Inflammatory macrophage treated with lipopolysaccharide for 1 hour (primary cell): ENCODE measurements at regions not wholly inside any gene's neighbourhood (a gene's known extent, or its start where the extent isn't known, plus 50 kb on each side); places are given as distances from the start of the nearest gene placed in this dataset.
A peak's percentile ranks its signal among the peaks of the same experiment; 100 is the strongest.
"Not testable (repeated sequence)": the region's sequence is repeated elsewhere in the genome, so short reads cannot be mapped to it uniquely, and the experiment has no call there.

Experiments used
- DNase-seq, 2 donors: peaks; one replicate each; pipeline ENCODE4 v3.0.0-alpha.2; 2020 to 2022

DNA sequence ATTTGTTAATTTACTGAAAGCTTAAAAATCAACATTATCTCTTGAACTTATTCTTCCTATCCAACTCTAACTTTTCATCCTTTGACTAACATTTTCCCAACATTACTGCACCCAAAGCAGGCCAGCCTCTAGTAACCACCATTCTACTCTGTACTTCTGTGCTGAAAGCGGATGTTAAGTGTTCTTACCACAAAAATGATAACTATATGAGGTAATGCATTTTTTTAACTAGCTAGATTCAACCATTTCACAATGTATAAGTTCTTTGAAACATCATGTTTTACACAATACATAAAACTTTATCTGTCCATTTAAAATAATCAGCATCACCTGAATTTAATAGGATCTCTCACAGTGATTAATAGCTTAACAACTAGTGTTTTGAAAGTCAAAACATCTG, 468.5 kb upstream of the MGAT4C start:
- no peak for DNase-seq

DNA sequence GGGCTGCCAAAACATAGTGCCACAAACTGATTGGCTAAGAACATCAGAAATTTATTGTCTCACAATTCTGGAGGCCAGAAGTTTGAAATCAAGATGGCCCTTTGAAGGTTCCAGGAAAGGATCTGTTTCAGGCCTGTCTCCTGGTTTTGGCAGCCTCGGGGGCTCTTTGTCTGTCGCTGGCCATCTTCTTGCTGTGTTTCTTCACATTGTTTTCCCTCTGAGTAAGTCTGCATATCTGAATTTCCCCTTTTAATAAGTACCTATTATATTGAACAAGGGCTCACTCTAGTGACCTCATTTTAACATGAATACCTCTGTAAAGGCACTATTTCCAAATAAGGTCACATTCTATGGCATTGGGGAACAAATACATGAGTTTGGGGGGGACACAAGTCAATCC, 467.1 kb upstream of the MGAT4C start:
- DNase-seq: no peak

DNA sequence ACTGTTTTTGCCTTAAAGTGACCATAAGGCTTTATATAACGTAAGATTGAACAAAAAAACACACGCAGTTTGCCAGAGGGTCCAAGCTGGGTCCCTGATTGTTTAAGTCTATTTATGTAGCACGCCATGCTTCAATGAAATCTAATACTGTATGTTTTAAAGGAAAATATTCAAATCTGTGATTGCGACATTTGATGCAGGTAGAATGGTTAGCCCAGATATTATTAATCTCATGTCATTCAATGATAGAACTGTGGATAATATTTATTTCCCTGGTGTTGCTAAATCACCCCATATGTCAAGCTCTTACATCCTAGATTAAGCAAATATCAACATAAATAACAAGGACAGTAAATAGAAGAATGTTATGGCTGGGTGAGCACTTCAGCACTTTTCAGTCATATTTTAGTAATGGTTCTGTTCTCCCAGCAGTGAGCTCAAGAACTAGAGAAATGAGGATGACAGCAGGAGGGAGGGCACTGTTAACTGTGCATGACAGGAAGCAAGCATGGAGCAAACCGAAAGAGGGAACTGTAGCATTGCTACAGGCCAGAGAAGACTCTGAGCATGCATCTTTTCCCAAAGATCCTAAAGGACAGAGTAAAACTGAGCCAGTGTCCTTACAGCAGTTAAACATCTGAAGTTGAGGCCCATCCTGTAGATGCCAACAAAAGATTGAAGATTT, 465.7 kb upstream of the MGAT4C start:
- DNase-seq: no peak

DNA sequence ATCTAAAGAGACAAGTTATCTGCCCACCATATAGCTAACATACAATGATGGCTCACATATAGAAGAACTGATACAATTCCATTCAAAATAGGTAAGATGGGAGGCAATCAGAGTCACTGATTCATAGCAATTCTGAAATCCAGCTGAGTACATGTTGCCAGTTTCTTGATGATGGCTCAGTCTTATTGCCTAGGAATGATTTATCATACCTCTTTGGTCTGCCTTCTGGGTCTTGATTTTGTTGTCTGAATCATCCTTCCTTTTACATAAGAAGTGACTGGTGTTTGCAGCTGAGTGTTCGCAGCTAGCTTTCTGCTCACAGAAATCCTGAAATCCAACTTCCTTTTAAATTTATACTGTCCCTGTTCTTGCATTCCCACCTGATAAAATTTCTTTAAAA, 463.2 kb upstream of the MGAT4C start:
- no peak for DNase-seq

DNA sequence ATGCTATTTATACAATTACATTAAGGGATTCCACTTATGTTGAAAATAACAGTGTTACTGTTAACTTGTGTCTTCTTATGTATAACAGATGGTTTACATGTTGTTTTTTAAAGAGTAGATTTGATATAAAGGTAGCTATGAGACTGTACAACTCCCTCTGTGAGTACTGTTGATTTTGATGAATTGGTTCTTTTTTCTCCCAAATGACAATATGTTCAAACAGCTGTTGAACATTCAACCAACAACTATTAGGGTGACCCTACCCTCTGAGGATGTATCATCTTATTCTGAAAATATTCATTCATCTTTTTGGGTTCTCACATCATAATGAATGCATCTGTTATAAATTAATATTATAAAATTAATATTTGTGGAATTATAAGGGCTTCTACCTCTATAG, 456.9 kb upstream of the MGAT4C start:
- no peak for DNase-seq

DNA sequence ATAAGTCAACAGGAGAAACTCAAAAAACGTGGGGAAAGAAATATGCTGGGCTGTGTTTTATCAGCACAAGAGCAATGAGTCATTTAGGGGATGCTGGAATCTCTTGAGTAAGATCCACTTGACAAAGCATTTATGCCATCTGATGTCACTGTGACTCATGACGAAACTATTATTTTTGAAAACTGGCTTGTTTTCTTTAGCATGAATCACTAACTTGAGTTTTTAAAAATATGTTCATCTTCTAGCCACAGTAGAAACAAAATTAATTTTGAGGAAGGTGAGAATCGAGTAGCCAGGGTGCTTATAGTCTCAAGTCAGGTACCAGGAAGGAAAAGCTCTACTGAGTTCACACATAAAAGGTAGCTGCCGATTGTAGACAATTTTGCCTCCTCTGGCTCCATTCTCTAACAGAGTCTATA, 456.2 kb upstream of the MGAT4C start:
- peak; percentile 0 to 2 for DNase-seq

DNA sequence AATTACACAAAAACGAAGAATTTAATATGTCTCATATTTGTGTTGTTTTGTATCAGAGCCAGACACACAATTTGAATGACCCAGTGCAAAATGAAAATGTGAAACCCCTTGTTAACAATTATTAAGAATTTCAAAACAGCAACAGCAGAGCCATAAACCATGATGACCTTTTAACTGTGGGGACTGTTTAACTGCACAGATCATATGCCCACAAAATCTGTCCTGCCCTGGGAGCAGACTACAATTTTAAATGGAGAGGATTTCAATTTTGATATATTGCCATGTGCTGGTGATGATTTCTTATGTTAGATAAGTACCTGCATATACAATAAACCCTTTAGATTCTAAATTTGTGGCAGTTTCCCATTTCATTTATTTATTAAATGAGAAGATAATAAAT, 455.5 kb upstream of the MGAT4C start:
- DNase-seq: no peak

DNA sequence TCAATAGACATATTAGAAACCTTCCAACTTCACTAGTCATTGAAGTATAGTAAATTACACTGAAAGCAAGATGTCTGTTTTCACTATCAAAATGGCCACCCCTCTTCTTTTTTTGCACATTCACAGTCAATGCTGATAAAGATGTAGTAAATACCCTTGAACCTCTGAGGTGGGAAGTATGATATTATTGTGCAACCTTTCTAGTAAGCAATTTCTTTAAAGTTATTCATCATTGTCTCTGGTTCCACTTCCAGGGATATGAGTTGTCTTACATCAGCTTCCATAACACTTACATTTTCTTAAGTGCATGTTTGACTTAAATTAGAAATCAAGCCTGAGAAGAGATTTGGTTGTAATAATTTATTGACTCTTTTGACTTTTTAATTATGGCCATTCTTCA, 453.9 kb upstream of the MGAT4C start:
- no peak for DNase-seq

DNA sequence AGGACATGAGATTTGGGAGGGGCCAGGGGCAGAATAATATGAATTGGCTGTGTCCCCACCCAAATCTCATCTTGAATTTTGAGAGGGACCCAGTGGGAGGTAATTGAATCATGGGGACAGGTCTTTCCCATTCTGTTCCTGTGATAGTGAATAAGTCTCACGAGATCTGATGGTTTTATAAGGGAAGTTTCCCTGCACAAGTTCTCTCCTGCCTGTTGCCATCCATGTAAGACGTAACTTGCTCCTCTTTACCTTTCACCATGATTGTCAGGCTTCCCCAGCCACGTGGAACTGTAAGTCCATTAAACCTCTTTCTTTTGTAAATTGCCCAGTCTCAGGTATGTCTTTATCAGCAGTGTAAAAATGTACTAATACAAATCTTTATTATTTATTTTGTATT, 452.8 kb upstream of the MGAT4C start:
- DNase-seq: not testable (repeated sequence)

DNA sequence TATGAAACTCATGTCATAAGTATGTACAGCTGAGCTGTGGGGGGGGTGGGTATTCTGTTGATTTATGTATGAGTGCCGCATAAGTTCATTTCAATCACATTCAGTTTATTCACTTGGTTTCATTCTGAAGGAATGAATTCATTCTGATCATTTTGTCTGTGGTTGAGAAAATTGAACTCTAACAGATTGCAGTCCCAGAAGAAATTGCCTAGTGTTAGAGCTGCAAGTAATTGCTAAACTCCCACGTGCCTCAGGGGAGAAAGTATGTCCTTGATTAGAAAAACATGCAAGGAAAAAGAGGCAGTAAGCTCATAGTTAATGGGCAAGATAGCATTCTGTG, 442.4 kb upstream of the MGAT4C start:
- no peak for DNase-seq

DNA sequence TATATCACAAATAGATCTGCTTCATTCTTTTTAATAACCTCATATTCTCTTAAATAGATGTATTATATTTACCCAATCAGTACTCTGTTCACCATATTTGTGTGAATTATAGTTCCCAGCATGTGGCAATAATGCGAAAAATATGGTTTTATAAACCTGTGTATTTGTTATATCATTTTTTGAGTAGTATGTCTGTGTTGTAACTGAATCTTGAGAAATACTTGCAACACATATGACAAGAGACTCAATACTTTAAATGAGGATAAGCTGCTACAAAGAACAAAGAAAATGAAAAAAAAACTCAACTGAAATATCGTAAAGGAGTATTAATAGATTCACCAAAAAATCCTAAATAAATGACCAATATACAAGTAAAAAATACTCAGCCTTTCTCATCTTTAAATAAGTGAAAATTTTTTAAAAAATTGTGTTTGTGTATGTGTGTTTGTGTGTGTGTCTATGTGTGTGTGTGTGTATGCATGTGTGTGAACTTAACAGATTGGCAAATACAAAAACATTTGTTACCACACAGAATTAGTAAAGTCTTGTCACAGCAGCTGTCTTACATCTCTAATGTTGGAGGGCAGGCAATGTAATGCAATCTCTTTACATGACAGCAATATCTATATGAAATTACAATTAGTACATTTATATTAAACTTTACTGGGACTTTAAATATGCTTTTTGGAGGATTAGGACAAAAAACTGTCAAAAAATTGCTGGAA, 441.9 kb upstream of the MGAT4C start:
- DNase-seq: no peak

DNA sequence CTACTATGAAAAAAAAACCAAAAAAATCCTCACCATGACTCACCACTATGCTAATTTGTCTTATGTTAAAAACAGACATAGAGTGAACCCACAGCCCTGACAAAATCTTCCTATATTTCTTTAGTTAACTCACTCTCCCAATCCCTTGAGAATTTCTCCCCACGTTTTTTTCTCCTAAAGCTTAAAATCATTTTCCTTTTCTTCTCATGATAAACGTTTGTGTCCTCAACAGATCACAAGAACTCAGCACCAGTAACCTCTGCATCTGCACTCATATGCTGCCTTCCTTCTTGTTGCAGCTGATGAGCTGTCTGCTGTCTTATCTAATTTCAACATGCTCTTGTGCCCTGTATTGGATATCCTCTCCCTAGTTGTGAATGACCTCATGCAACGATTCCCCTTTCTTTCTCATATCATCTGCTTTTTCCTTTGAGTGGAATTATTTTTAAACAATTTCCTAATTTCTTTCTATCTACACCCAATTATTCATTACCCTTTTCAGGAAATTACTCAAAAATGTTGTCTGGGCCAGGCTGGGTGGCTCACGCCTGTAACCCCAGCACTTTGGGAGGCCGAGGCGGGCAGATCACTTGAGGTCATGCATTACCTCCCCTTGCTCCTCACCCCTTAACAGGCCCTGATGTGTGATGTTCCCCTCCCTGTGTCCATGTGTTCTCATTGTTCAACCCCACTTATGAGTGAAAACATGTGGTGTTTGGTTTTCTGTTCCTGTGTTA, 427.5 kb upstream of the MGAT4C start:
- no peak for DNase-seq

DNA sequence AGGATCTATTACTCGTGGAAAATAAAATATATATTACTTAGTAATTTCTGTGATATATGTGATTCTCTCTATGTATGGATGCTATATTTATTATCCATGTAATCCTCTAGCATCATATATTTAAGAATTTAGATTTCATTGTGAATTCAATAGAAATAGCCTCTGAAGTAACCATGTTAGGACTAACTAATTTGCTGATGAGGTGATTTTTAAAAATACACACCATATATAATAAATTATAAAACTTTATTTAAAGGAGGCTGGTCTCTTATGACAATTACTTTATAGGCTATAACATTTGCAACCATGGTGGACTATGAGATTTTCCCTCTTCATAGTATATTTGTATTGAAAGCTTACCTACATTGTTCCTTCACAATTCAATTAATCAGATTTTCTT, 424.9 kb upstream of the MGAT4C start:
- no peak for DNase-seq

DNA sequence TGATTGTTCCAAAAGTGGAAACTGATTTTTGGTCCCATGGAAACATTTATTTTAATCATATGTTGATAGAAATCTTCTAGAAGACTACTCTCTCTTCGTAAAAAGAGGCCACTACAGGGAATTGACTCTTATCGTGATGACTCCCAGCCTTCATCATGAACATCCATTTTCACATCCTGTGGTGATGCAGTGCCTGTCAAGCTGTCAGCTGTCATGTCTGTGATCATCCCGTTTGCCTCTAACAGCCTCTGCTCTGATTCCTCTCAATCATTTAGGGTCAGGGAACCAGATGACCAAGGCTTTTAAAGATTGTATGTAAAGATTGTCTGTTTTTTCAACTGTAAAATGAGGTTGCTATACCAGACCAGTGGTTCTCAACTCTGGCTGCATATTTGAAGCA, 419.0 kb upstream of the MGAT4C start:
- DNase-seq: no peak

DNA sequence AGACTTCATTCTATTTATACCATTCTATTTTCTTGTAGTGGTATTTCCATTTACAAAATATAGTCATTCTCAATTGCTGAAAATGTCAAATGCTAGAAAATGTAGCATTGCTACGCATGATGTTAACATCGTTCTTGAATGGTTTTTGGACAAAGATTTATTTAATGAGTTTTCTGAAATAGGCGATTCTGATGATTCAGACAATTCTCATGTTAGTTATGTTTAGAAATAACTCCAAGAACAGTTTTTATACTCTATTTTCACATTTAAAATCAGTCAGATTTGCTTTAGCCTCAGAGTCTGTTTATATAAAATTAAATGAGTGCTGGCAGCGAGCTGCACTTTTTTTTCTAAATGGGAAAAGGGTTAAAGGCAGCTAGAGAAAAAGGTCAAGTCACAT, 414.8 kb upstream of the MGAT4C start:
- no peak for DNase-seq

DNA sequence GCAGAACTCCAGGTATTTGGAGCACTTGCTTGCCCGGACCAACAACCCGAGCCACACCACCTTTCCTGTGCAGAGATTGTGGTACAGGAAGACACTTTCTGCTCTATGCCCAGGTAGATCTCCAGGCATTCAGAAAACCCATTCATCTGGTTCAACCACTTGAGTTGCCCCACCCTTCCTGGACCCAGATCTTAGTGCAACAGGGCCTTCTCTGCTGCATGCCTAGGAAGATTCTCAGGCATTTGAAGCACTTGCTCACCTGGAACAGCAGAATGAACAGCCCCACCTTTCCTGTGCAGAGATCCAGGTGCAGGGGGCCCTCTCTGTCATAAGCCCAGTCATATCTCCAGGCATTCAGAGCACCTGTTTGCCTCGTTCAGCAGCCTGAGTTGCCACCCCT, 412.8 kb upstream of the MGAT4C start:
- no peak for DNase-seq

DNA sequence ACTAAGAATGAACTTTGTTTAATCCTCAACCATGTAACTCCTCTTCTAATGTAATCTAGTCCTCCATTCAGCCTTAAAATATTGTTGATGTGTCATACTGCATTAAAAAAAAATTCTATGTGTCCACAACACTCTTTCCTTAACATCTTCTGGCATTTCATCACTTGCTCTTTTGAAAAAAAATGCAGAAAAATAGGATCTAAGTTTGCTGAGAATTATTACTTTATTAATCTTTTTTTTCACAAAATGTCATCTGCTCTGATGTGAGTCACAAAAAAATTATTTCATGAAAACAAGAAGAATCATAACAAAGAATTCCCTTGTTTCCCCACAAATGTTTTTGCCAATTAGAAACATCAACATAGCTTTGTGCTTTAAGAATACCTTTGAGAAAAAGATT, 410.1 kb upstream of the MGAT4C start:
- DNase-seq: no peak

DNA sequence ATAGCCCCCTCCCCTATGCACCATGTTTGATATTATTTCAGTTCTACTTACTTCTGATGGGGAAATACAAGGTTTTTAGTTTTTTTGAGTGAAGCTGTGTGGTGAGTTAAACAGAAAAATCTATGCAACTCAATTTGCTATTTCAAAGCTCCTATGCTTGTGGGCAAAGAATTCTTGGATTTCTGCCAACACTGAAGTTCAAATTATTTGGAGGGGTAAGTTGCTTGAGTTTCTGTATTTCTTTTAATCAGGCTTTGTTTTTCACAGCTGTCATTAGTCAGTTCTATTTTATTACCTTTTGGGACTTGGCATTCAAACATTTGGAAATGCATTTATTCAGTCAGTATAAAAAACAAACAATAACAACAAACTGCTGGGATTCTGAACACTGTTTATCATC, 407.5 kb upstream of the MGAT4C start:
- no peak for DNase-seq

DNA sequence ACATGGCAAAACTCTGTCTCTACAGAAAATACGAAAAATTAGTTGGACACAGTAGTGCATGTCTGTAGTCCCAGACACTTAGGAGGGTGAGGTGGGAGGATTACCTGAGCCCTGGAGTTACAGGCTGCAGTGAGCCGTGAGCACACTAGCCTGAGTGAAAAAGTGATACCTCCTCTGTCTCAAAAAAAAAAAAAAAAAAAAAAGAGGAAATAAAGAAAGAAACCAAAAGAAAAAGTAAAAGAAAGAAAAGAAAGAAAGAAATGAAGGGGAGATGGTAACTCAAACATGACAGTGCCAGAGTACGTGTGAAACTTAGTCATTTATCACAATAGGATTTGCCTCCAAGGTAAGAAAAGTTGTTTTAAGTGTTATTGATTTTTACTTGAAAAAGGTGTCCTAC, 407.0 kb upstream of the MGAT4C start:
- no peak for DNase-seq

DNA sequence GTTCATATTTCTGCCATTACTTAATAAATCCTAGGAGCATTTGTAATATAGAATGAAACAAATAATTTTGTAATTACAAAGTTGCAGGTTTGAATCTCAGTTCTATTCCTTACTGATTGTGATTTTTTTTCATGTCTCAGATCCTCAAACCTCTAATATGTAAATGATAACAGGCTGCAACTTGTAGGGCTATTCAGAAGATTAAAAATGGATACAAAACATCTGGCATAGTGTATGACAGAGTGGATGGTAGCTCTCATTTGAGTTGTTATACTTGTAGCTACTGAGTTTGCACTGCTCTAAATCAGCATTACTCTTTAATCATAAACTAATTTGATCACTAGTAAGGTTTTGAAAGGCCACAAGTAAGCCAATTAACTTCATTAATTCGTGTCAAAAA, 406.3 kb upstream of the MGAT4C start:
- DNase-seq: no peak

DNA sequence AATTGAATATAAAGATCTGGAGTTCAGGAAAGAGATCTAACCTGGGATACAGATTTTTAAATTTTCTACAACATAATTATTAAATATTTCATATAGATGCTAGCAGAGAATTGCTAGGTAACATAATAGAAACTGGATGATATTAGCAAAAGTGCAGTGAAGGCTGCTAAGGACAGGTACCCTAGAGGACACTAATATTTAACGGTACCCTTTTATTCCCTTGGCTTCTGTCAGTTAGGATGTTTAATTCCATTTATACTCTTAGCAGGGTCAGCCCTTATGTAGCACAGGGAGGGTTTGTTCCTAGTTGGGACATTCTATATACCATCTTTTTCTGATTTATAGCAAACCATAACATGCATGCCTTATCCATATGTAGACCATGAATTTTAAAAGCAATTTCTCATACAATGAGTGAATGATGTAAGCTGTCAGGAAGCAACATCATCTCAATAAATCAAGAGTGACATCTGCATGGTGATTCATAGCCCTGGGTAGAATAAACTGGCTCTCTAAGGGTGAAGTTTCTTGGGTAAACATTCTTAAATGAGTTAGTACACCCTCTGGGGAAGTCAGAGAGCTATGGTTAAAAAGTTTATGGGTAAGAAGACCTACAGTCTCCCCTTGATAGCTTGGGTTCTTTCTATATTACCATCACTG, 404.4 kb upstream of the MGAT4C start:
- no peak for DNase-seq

DNA sequence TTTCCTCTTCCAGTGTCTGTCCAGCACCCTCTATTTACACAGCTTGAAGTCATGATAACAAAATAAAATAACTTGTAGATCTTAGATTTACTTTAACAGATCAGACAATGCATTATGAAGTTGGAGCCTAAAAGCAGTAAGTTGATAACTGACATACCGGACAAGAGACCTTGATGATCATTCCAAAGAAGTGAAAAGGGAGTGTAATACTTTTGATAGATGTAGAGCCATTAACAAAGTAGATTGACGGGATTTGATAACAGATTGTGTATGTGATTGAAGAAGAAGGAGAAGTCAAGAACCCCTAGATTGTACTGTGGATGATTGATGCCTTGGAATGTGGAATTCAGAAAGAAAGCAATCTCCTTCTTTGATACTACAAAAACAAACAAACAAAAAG, 403.8 kb upstream of the MGAT4C start:
- DNase-seq: no peak

DNA sequence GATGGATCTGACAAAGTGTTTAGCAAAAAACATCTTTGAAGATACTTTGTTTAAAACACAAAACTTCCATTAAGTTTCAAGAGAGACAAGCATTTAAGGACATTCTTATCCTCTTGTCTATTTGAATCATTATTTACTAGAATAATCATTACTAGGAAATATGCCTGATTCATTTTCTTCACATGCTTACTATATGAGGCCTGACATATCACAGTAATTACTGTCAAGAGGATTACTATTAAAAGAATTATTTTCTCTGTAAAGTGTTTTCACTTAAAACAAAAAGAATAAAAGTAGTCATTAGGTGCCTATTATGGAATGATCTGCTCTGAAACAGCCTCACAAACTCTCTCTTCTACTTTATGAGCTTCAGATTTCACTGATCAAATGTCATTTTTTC, 402.1 kb upstream of the MGAT4C start:
- DNase-seq: no peak

DNA sequence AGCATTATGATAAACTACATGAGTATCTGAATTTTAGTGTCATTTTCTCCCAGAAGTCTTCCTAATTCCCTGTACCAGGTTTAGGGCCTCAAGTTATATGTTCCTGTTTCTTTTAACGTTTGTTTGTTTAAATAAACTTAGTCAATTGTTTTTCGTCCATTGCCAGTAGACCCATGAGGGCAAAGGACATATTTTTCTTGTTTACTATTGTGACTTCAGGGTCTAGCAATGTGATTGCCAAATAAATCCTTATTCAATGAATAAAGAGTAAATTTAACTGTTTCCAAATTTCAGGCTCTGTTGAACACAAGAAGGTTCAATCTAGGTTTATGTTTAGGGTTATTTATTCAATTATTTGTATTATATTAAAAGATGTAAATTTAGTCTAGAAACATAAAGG, 391.6 kb upstream of the MGAT4C start:
- no peak for DNase-seq
